ENCODE measurements at regions not wholly inside any gene's neighbourhood (a gene's known extent, or its start where the extent isn't known, plus 50 kb on each side); places are given as distances from the start of the nearest gene placed in this dataset.

DNA sequence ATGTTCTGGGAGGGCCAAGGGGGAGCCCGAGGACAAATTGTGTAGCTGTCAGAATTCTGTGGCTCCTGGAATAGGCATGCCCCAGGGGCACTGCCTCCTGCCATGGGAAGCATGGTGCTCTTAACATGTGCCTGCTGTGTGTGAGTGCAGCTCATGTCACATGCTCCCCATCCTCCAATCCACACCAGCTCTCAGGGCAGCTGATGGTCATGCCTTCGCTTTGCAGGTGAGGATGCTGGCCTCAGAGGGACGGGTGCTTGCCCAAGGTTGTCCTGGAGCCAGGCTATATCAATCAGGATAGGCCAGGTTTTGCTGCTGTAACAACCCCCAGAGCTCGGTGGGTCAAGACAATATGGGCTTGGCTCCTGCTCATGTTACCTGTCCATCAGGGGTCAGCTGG, 303.4 kb downstream of the RPS24 start:
- Histone ChIP-seq H3K27me3 (no peaks in the 10 kb centered on the region), H3K9me3 (no peaks in the 10 kb centered on the region), H3K4me1 (no peaks in the 10 kb centered on the region), H3K36me3 (no peaks in the 10 kb centered on the region), H3K27ac (no peak overlapping the region), H3K4me3 (no peak overlapping the region)
- intact Hi-C loops (cut with DNase I): no loop called here
- TF ChIP-seq, protein P1, sequence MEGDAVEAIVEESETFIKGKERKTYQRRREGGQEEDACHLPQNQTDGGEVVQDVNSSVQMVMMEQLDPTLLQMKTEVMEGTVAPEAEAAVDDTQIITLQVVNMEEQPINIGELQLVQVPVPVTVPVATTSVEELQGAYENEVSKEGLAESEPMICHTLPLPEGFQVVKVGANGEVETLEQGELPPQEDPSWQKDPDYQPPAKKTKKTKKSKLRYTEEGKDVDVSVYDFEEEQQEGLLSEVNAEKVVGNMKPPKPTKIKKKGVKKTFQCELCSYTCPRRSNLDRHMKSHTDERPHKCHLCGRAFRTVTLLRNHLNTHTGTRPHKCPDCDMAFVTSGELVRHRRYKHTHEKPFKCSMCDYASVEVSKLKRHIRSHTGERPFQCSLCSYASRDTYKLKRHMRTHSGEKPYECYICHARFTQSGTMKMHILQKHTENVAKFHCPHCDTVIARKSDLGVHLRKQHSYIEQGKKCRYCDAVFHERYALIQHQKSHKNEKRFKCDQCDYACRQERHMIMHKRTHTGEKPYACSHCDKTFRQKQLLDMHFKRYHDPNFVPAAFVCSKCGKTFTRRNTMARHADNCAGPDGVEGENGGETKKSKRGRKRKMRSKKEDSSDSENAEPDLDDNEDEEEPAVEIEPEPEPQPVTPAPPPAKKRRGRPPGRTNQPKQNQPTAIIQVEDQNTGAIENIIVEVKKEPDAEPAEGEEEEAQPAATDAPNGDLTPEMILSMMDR (IDR thresholded peaks at IDR 0.05): no peak
- DNase-seq: no peak
- no peak for ATAC-seq

DNA sequence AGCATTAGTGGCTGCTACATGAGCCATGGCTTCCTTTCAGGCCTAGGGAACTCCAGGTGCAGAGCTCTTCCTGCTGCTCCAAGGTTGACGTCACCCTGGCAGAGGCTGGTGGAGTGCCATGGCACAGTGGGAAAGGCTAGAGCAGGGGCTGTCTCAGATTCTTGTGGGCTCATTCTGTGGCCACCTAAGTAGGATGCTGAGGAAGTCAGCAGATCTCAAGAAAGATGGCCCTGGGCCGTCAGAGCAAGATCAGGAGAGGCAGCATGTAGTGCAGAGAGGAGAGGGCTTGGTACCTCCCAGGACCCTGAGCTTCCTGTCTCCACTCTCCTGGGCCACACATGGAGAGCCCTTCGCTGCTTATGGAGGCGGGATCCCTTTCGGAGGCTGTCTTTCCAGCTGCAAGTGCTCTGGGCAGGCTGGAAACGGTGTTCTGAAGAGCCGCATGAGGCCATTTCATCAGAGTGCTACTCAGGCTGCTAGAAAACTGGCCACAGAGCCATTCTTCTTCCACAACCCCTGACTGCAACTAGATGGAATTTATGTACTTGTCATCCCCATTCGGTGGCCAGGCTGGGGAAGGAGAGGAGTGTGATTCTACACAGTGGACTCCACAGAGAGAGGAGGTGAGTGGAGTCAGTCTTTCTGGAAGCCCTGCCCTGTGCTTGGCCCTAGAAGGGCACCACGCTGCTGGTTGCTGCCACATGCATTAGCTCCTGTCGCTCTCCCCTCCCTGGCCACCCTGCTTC, 304.2 kb downstream of the RPS24 start:
- no peak for DNase-seq
- Histone ChIP-seq H3K4me1 (no peaks in the 10 kb centered on the region), H3K27me3 (no peaks in the 10 kb centered on the region), H3K4me3 (no peak overlapping the region), H3K36me3 (no peaks in the 10 kb centered on the region), H3K9me3 (no peaks in the 10 kb centered on the region), H3K27ac (no peak overlapping the region)
- no peak for ATAC-seq
- intact Hi-C loops (cut with DNase I): no loop called here
- TF ChIP-seq, protein P1 (IDR thresholded peaks at IDR 0.05): no peak

DNA sequence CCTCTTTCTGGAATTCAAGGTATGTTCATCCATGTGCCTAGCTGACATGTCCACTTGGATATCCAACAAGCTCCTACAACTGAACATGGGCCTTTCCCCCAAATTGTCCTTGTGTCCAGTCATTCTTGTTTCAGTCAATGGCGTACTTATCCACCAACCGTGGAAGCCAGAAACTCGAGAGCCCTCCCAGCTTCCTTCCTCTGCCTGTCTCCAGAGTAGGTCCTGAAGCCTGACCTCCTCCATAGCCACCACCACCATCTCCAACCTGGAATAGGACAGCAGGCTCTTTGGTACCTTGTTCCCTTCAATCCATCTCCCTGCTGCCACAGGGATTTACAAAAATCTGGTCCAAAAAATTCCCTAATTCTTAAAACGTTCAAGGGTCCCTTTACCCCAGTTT, 305.1 kb downstream of the RPS24 start:
- intact Hi-C loops (cut with DNase I): no loop called here
- H3K36me3 ChIP-seq: no peaks in the 10 kb centered on the region
- ATAC-seq (no peak), DNase-seq (no peak)
- TF ChIP-seq, protein P1 (IDR thresholded peaks at IDR 0.05): no peak
- H3K4me1 ChIP-seq: no peaks in the 10 kb centered on the region
- no peak overlapping the region for H3K4me3 ChIP-seq
- no peaks in the 10 kb centered on the region for H3K9me3 ChIP-seq
- no peaks in the 10 kb centered on the region for H3K27me3 ChIP-seq
- no peak overlapping the region for H3K27ac ChIP-seq

DNA sequence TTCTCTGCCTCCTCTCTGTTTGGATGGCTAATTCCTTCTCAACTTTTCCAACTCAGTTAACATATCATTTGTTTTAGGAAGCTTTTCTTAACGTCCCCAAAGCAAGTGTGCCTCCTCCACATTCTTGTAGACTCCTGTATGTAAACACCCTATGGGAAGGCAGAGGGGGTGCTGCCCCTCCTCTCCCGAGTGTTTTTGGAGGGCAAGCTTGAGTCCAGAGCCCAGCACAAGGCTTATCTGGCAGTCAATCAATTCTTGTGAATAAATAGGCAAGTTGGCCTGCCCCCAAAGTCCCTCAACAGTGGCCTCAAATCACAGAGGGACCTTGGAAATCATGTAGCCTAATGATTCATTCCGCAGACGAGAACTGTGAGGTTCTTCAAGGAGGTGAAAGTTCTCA, 305.6 kb downstream of the RPS24 start:
- H3K36me3 ChIP-seq: no peaks in the 10 kb centered on the region
- H3K9me3 ChIP-seq: no peaks in the 10 kb centered on the region
- no peak for ATAC-seq
- no peak for DNase-seq
- intact Hi-C loops (cut with DNase I): no loop called here
- H3K27me3 ChIP-seq: no peaks in the 10 kb centered on the region
- TF ChIP-seq, protein P1 (IDR thresholded peaks at IDR 0.05): no peak
- no peak overlapping the region for H3K4me3 ChIP-seq
- H3K4me1 ChIP-seq: no peaks in the 10 kb centered on the region
- H3K27ac ChIP-seq: no peak overlapping the region

DNA sequence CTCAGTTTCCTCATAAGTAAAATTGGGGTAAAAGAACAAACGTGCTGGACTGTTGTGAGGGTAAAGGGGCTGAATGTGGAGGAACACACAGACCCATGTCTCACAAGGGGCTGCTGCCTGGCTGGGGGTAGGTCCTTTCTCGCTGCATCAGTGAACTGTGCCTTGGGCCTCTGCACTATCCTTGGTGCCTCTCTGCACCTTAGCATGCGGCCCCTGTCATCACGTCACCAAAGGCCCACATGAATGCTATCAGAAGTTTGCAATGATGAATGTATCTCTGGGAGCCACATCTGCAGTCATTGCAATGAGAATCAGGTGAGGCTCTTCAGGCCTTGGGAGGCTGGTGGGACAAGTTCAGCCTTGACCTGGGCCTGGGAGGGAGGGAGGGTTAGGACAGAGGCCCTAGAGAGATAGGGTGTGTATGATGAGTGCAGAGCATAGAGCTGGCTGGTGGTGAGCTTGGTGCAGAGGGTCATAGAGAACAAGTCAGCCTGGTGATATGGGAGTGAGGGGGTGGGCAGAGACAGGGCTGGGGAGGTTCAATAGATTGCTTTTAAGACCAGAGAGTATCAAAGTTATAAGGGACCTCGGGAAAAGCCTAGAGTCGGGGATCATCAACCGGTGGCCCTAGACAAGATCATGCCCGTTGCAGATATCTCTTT, 308.4 kb downstream of the RPS24 start:
- ATAC-seq: no peak
- peak in 1 of 4 donors; percentile 8 for DNase-seq

More for the DNA sequence above, 308.4 kb downstream of the RPS24 start:
- no peak overlapping the region for H3K27ac ChIP-seq
- no peaks in the 10 kb centered on the region for H3K27me3 ChIP-seq
- H3K36me3 ChIP-seq: no peaks in the 10 kb centered on the region
- TF ChIP-seq, protein P1 (IDR thresholded peaks at IDR 0.05): no peak
- intact Hi-C loops (cut with DNase I): no loop called here
- no peaks in the 10 kb centered on the region for H3K4me1 ChIP-seq
- no peaks in the 10 kb centered on the region for H3K9me3 ChIP-seq
- no peak overlapping the region for H3K4me3 ChIP-seq

All from left lung (tissue), 4 donors.